Activated naive CD4-positive, alpha-beta T cell (primary cell): ENCODE measurements at regions not wholly inside any gene's neighbourhood (a gene's known extent, or its start where the extent isn't known, plus 50 kb on each side); places are given as distances from the start of the nearest gene placed in this dataset.
"Not testable (repeated sequence)": the region's sequence is repeated elsewhere in the genome, so short reads cannot be mapped to it uniquely, and the experiment has no call there.

Source experiments
- DNase-seq, 4 experiments: peaks; one replicate each; lab custom pipeline; 2025; lab: John Stamatoyannopoulos, UW

- DNase-seq = no peak
These were observed 248.9 kb upstream of the FOXF1 start for GRCh38 chr16:86261379-86261778.

DNA sequence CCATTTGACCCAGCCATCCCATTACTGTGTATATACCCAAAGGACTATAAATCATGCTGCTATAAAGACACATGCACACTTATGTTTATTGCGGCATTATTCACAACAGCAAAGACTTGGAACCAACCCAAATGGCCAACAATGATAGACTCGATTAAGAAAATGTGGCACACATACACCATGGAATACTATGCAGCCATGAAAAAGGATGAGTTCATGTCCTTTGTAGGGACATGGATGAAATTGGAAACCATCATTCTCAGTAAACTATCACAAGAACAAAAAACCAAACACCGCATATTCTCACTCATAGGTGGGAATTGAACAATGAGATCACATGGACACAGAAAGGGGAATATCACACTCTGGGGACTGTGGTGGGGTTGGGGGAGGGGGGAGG is 242.7 kb upstream of the FOXF1 start:
- DNase-seq = not testable (repeated sequence)

DNA sequence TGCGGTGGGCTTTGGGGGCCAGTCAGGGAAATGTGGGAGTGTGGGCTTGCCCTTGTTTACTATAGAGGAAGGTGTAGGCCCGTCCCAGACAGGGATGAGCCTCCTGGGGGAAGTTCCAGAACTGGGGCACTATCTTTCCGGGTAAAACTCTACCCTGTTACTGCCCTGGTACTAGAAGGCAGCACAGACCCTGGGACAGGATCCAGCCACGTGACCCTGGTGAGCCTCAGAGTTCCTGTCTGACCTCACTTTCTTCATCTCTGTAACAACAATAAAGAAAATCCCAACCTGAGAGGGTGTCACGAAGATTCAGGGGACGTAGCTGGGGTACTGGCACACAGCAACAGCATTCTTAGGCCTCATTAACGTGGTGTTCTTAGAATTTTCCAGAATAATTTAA is 239.6 kb upstream of the FOXF1 start:
- DNase-seq = no peak

DNA sequence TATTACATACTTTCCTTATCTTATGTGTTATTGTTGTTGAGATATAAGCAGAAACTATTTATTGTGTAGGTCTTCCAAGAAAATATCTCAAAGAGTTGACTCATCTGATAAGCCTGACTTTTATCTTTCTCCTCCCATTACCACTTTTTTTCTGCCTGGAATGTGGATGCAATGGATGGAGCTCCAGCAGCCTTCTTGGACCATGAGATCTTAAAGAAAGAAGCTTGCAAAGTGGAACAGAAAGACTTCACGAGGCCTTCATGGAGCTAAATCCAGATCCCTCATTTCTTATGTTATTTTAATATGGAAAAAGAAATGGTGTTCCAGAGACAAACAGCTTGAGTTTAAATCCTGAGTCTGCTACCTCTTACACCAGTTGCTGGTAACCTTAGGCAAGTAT is 237.6 kb upstream of the FOXF1 start:
- no peak for DNase-seq

GRCh38 chr16:86277221-86277620 is 233.1 kb upstream of the FOXF1 start:
- no peak for DNase-seq

DNA sequence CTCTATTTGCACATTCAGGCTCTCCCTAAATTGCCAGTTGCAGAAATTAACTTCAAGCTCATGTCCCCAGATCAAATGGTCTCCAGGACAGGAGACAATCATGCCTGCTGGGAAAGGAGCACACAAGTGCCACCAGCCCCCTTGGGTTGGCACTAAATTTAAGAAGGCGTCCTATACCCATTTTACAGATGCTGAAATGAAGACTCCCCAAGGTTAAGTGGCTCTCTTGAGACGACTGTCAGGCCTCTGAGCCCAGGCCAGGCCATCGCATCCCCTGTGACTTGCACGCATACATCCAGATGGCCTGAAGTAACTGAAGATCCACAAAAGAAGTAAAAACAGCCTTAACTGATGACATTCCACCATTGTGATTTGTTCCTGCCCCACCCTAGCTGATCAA is 232.5 kb upstream of the FOXF1 start:
- not testable (repeated sequence) for DNase-seq

- no peak for DNase-seq
These were observed 228.9 kb upstream of the FOXF1 start for GRCh38 chr16:86281421-86281820.

GRCh38 chr16:86283944-86284343 is 226.4 kb upstream of the FOXF1 start:
- no peak for DNase-seq

DNA sequence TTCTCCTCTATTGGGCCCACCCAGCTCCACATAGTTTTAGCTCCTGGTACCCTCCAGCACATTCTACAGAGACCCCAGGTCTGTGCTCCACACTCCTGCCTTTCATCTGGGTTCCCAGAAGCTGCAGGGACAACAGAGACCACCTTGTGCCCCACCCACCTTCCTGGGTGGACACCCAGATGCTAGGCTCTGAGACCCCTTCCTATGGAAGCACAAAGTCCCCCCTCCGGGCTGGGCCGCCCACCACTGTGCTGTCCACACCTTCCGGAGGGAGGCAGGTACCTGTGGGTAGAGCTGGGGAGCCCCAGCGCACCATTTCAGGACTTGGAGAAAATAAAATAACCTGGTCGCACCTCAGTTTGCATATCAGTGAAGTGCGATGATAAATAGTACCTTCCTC is 224.9 kb upstream of the FOXF1 start:
- no peak for DNase-seq

DNA sequence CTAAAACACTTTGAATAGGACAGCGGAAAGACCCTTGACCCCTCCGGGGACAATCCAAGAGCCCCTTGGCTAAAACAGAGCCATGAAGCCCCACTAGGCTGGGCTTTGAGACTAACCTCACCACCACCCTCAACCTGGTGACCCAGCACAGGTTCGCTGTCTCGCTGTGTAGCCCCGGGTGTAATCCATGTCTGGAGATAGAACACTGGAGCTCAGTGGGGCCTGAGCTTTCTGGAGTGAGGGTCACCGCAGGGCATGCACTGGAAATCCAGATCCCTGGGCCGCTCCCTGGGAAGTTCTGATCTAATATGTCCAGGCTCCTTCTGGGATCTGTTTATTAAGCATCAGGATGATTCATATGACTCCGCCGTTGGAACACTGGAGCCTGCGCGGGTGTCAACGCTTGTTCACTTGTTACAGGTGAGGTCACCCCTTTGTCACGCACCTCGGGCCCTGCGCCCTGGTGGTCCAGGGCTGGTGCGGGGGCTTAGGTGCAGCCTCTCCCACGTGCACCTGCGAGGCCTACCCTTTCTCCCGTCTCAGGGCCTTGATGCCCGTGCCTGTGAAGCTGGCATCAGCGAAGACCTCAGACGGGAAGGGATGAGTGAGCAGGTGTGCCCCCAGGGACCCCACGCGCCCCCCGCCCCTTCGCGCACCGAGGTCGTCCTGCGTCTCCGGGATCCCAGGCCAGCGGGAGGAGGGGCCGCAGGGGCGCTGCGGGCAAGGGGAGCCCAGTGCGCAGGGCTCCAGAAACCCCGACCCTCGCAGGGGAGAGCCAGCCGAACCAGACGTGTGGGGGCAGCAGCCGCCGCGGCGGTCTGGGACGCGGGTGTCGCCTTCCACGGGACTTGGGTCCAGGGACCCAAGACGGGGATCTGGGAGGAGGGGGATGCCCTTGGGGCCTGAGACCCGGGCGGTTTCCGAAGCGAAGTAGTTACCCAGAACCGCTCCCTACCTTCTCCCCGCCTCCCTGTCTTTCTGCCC is 224.1 kb upstream of the FOXF1 start:
- no peak for DNase-seq

DNA sequence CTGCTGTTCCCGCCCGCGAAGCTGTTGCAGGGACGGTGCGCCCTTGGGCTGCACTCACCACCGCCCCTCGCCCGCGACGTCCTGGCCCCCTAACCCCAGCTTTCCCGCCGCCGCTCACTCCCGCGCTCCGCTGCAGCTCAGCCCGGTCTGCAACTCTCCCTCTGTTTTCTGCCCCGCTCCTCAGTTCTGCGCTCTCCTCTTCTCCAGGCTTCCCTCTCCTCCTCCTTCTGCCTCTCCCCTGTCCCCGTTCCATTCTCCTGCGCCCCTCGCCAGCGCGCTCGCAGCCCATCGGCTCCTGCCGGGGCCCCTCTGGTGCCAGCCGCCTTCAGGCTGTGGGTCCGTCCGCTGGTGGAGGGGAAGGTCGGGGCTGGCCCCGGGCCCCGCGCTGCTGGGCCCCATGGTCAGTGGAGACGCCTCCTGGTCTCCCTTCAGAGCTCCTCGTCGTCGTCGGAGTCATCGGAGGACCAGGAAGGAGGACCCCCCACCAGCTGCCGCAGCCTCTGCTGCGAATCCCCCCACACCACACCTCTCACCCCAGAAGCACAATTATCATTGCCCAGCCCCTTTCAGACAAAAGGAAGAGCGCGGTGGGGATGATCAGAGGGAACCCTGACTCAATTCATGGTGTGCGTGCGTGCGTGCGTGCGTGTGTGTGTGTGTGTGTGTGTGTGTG is 223.2 kb upstream of the FOXF1 start:
- no peak for DNase-seq

DNA sequence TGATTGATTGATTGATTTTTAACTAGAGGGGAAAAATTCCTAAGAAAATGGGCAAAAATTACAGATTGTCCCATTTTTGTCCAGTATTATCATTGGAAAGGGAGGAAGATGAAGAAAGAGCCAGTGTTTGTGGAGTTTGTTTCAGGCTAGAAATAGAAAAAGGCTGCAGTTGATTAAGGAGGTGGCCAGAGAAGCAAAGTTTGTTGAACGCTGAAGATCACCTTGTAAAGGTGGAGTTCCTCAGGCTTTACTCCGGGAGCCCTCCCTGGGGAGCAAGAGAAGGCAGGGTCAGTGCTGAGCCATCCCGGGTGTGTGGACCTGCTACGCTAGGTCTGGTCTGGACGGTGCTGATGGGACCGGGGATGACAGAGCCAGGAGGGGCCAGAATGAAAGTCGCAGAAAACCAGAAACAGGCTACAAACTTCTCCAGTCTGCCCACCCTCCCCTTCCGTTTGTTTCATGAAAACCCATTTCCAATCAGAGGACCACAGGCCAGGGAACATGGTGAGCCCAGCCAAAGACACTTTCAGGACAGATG is 222.6 kb upstream of the FOXF1 start:
- DNase-seq = no peak

DNA sequence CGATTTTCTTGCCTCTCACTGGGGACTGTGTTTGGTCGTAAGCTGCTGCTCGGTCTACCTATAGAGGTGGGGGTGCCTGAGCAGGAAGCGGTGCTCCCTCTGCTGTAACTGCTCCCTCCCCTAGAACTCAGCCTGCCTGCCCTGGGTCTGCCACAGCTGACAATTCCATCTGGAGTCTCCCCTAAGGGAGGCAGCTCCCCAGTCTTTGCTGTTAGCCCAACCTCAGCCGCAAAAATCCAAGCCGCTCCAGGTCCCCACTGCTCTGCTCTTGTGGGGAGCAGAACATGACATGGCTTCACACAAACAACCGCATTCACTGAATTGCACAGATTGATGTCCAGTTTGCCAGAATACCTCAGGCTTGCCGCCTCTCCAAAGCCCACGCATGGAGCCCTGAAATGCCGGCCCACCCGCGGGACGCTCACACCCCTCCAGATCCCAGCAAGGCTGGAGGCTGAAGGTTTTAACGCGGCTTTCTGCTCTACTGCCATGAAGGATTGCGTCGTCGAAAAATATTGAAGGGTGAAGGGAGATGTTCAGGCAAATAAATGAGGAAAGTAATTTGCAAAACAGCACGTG is 221.5 kb upstream of the FOXF1 start:
- DNase-seq = no peak

DNA sequence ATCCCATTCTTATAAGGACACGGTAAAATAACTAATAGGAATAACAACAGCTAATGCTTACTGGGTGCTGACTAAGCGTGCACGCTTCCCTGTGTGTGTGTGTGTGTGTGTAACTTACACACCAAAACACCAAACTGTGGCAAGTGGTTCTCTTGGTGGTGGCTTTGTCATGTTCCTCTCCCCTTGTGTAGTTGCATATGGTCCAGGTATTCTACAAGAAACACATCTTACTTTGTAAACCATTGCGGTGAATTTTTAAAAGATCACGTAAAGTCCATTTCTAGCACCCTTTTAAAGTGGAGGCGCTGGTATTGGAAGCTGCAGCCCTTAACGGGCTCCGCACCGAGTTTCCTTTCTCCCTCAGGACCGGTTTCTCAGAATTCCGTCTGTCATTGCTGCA is 221.0 kb upstream of the FOXF1 start:
- no peak for DNase-seq

DNA sequence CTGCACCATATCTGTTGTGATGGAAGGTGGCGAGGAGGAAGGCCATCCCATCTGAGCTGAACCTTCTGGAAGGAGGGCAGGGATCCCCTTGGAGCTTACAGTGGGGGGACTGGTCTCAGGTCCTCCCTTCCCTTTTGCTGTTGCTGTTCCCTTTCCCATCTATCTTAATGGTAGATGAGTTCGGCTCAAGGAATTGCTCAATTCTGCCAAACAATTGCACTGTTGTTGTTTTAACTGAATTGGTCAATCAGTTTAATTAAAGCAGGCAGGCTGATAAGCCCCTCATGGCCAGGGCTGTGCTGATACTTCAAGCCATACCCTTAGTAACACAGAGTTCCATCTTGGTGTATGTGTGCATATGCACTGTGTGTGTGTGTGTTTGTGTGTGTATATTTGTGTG is 220.4 kb upstream of the FOXF1 start:
- no peak for DNase-seq

- no peak for DNase-seq
These were observed 218.8 kb upstream of the FOXF1 start for GRCh38 chr16:86291491-86291890.

GRCh38 chr16:86292171-86292775 is 218.1 kb upstream of the FOXF1 start:
- DNase-seq = no peak

GRCh38 chr16:86292942-86293341 is 217.4 kb upstream of the FOXF1 start:
- no peak for DNase-seq

GRCh38 chr16:86293906-86294305 is 216.4 kb upstream of the FOXF1 start:
- DNase-seq = no peak

GRCh38 chr16:86294535-86295196 is 215.7 kb upstream of the FOXF1 start:
- no peak for DNase-seq

- DNase-seq = no peak
These were observed 214.1 kb upstream of the FOXF1 start for GRCh38 chr16:86296256-86296655.

GRCh38 chr16:86297391-86297790 is 212.9 kb upstream of the FOXF1 start:
- no peak for DNase-seq
